Karpas-422 (cell line): ENCODE measurements at regions not wholly inside any gene's neighbourhood (a gene's known extent, or its start where the extent isn't known, plus 50 kb on each side); places are given as distances from the start of the nearest gene placed in this dataset. TPM values are rescaled to one million over a fixed set of nuclear protein-coding genes. Genes with fewer than 3 reads are reported as not detected.

ENCODE experiments used
- DNase-seq: peaks from one replicate; pipeline ENCODE4 v3.0.0-alpha.2; 2015
- H2AFZ ChIP-seq: fragments of 200-600 bp; sonication (generic); 2 replicates; pipeline ENCODE4 v1.6.1; 2014; ENCODE audit warnings: antibody characterized with exemption, low read length, mixed read lengths
- H3K27ac ChIP-seq: fragments of 200-600 bp; sonication (generic); 2 replicates; pipeline ENCODE4 v1.5.1; 2014; ENCODE audit warnings: mild to moderate bottlenecking, low read length, moderate library complexity
- H3K27me3 ChIP-seq: fragments of 200-600 bp; sonication (generic); 2 replicates; pipeline ENCODE4 v1.6.1; 2014; ENCODE audit warnings: low read length, mixed read lengths
- H3K36me3 ChIP-seq: fragments of 200-600 bp; sonication (generic); 2 replicates; pipeline ENCODE4 v1.6.1; 2014; ENCODE audit warnings: low read length, mixed read lengths; ENCODE audit not compliant: insufficient read depth
- H3K4me1 ChIP-seq: fragments of 200-600 bp; sonication (generic); 2 replicates; pipeline ENCODE4 v1.6.1; 2014; ENCODE audit warnings: mild to moderate bottlenecking, low read length, mixed read lengths
- H3K4me2 ChIP-seq: fragments of 200-600 bp; sonication (generic); 2 replicates; pipeline ENCODE4 v1.6.1; 2014; ENCODE audit warnings: low read length, low read depth, mild to moderate bottlenecking; ENCODE audit not compliant: poor library complexity, severe bottlenecking
- H3K4me3 ChIP-seq: fragments of 200-600 bp; sonication (generic); 2 replicates; pipeline ENCODE4 v1.5.1; 2014; ENCODE audit warnings: mild to moderate bottlenecking, antibody characterized with exemption, low read length, mixed read lengths
- H3K79me2 ChIP-seq: fragments of 200-600 bp; sonication (generic); 2 replicates; pipeline ENCODE4 v1.6.1; 2014; ENCODE audit warnings: mild to moderate bottlenecking, low read length, mixed read lengths
- H3K9ac ChIP-seq: fragments of 200-600 bp; sonication (generic); 2 replicates; pipeline ENCODE4 v1.6.0; 2014; ENCODE audit warnings: low read length
- H3K9me2 ChIP-seq: fragments of 200-600 bp; sonication (generic), shearing (Covaris generic); replicated peaks from 2 replicates; pipeline ENCODE4 v1.6.0; 2014; ENCODE audit warnings: mild to moderate bottlenecking, low read length, moderate library complexity; ENCODE audit not compliant: insufficient read depth
- H3K9me3 ChIP-seq: fragments of 300-700, 200-600 bp; sonication (generic); 2 replicates; pipeline ENCODE4 v1.6.1; 2014; ENCODE audit warnings: low read length, mixed read lengths
- H4K20me1 ChIP-seq: fragments of 200-600 bp; sonication (generic); 2 replicates; pipeline ENCODE4 v1.6.1; 2014; ENCODE audit warnings: mild to moderate bottlenecking, antibody characterized with exemption, low read length, low read depth; ENCODE audit not compliant: insufficient read depth
- small RNA-seq: library from RNA; depleted of rRNA; stranded (forward); fragments of <200 nt; gene quantifications from one replicate; pipeline ENCODE3, GENCODE V24; 2014

DNA sequence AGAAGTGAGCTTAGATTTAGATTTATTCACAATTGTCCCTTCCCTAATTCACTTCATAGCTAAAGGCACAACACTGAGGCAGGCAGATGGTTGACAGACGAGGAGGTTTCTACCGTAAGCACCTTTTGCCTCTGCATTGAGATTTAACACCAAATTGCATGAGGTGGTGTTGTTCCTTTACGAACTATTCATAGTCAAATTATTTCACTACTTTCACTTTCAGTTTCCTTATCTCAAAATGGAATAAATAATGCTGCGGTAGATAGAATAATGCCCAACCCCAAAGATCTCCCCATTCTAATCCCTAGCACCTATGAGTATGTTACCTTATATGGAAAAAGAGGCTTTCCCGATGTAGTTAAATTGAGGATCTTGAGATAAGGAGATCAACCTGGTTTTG lies 58.9 kb upstream of the LINC00305 start:
- H2AFZ ChIP-seq: peak overlapping the region; percentile 69
- no peaks in the 10 kb centered on the region for H4K20me1 ChIP-seq
- no peaks in the 10 kb centered on the region for H3K27me3 ChIP-seq
- H3K4me2 ChIP-seq: peak overlapping the region; percentile 34
- H3K27ac ChIP-seq: no peak overlapping the region
- H3K9me3 ChIP-seq: no peaks in the 10 kb centered on the region
- no peaks in the 10 kb centered on the region for H3K36me3 ChIP-seq
- H3K79me2 ChIP-seq: no peaks in the 10 kb centered on the region
- H3K9me2 ChIP-seq: no peaks in the 10 kb centered on the region
- DNase-seq: no peak
- H3K4me3 ChIP-seq: peak overlapping the region; percentile 28; the same call in 1 of the 2 replicates
- H3K4me1 ChIP-seq: peaks cover 8% of the 10 kb centered on the region; the same call in 1 of the 2 replicates
- no peak overlapping the region for H3K9ac ChIP-seq

DNA sequence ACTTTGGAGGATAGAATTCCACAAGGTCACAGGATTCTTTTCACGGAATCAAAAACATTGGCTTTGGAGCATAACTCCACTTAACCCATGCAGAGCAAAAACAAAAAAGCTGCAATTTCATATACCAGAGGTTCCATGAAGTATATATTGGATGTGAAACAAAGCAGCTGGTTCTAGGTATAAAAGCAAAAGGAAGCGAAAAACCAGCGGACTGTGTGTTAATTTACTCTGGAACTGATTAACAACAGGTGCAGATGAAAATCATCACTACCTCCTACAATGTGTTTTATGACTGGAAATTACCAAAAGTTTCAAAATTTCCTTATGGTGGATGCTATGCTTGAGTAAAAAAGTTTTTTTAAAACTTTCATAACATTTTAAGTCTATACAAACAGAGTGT lies 54.4 kb upstream of the LINC00305 start:
- H3K9ac ChIP-seq: no peak overlapping the region
- no peak overlapping the region for H2AFZ ChIP-seq
- no peak for DNase-seq
- no peaks in the 10 kb centered on the region for H3K9me3 ChIP-seq
- no peaks in the 10 kb centered on the region for H4K20me1 ChIP-seq
- H3K36me3 ChIP-seq: no peaks in the 10 kb centered on the region
- H3K4me3 ChIP-seq: no peak overlapping the region
- H3K27ac ChIP-seq: no peak overlapping the region
- H3K4me1 ChIP-seq: peaks cover 8% of the 10 kb centered on the region
- no peaks in the 10 kb centered on the region for H3K9me2 ChIP-seq
- H3K4me2 ChIP-seq: no peak overlapping the region
- no peaks in the 10 kb centered on the region for H3K27me3 ChIP-seq
- no peaks in the 10 kb centered on the region for H3K79me2 ChIP-seq

DNA sequence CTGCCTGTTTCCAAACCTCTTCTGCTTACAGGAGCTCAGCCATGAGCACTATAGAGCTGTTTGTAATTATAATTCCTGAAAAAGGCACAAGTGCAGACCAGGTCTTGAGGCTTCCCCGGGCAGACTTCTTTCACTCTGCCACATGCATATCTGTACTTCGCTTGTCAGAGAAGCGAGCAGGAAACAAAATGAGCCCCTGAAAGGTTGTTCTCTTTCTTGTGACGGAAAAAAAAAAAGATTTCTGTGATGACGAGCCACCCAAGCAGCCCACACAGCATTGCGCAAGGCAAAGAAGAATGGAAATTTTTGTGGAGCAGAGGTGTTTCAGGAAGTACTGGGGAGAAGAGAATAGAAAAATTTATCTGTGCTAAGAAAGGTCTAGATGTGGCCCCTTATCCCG lies 54.0 kb upstream of the LINC00305 start:
- Histone ChIP-seq H3K4me2 (no peak overlapping the region), H3K4me3 (no peak overlapping the region), H3K4me1 (peaks cover 5% of the 10 kb centered on the region), H2AFZ (no peak overlapping the region), H3K36me3 (no peaks in the 10 kb centered on the region), H3K27ac (no peak overlapping the region), H3K9me3 (no peaks in the 10 kb centered on the region), H3K9me2 (no peaks in the 10 kb centered on the region), H4K20me1 (no peaks in the 10 kb centered on the region), H3K27me3 (no peaks in the 10 kb centered on the region), H3K9ac (no peak overlapping the region), H3K79me2 (no peaks in the 10 kb centered on the region)
- DNase-seq: no peak

DNA sequence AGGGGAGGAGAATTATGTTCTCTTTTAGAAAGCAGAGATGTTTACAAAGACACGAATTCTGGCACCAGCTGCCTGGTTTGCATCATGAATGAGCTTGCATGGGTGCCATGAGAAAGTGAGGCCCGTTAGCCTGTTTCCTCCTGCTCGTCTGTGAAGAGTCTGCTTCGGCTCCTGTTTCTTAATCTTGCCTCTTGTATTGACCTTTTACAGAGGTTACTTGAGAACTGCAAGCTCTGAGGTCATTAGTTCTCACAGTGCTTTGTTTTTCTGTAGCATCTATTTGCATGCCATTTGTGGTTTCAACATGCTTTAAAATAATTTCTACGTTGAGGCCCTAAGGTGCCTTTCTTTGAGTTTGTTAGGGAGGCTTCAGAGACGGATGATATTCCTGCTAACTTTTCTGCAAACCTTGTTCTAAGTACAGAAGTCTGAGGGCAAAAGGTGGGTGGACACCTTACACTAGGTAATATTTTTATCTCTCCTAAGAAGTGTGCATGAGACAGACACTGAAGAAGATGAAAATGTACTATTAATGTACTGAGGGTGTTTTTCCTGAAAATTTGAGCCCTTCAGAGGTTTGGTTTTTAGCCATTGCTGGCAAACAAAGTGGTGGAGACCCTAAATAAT lies 53.4 kb upstream of the LINC00305 start:
- Histone ChIP-seq H3K9me2 (no peaks in the 10 kb centered on the region), H3K4me3 (no peak overlapping the region), H3K79me2 (no peaks in the 10 kb centered on the region), H3K27ac (no peak overlapping the region), H4K20me1 (no peaks in the 10 kb centered on the region), H3K27me3 (no peaks in the 10 kb centered on the region), H3K36me3 (no peaks in the 10 kb centered on the region), H2AFZ (no peak overlapping the region), H3K9ac (no peak overlapping the region), H3K4me2 (no peak overlapping the region), H3K9me3 (no peaks in the 10 kb centered on the region), H3K4me1 (no peaks in the 10 kb centered on the region; the same call in 1 of the 2 replicates)
- no peak for DNase-seq

DNA sequence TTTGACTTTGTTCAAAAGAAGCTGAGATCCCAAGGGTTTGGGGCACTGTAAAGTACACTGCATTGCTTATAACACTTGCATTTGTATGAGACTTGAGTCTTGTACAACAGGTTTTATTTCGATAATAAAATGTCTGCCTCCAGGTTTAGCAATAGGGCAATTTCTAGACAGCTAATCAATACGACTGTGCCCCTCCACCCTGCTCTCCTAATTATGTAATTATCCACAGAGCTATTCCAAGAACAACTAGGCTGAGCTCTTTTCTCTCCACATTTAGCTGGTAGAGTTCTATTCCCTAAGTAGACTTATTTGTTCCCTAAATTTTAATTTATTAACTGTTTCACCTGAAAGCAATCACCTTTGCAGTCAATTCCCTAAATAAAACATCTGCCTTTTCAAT lies 52.9 kb upstream of the LINC00305 start:
- no peak overlapping the region for H3K4me3 ChIP-seq
- H3K9ac ChIP-seq: no peak overlapping the region
- no peaks in the 10 kb centered on the region for H3K9me2 ChIP-seq
- H4K20me1 ChIP-seq: no peaks in the 10 kb centered on the region
- no peak overlapping the region for H3K4me2 ChIP-seq
- no peaks in the 10 kb centered on the region for H3K79me2 ChIP-seq
- DNase-seq: no peak
- no peak overlapping the region for H3K27ac ChIP-seq
- H3K9me3 ChIP-seq: no peaks in the 10 kb centered on the region
- no peaks in the 10 kb centered on the region for H3K27me3 ChIP-seq
- no peaks in the 10 kb centered on the region; the same call in 1 of the 2 replicates for H3K4me1 ChIP-seq
- H3K36me3 ChIP-seq: no peaks in the 10 kb centered on the region
- no peak overlapping the region for H2AFZ ChIP-seq

DNA sequence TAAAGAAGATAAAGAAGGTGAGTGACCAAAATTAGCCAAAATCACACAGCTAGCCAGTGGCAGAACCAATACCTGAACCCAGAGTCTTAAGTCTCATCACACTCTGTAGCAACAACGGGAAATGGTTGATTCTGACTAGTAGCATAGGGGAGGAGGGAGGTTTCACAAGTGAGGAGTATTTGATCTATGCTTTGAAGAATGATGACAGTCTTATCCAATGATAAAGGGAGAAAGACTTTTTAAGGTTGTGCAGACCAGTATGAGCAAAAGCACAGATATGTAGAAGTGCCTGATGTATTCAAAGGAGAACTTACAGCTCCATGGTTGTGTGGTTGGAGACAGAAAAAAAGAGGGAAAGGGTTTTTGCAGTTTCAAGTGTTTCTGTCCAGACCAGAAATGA lies 50.7 kb upstream of the LINC00305 start:
- Histone ChIP-seq H3K4me1 (no peaks in the 10 kb centered on the region; the same call in 1 of the 2 replicates), H3K36me3 (no peaks in the 10 kb centered on the region), H3K9ac (no peak overlapping the region), H2AFZ (no peak overlapping the region), H3K9me3 (no peaks in the 10 kb centered on the region), H3K4me2 (no peak overlapping the region), H3K27me3 (no peaks in the 10 kb centered on the region), H3K4me3 (no peak overlapping the region), H4K20me1 (no peaks in the 10 kb centered on the region), H3K79me2 (no peaks in the 10 kb centered on the region), H3K27ac (no peak overlapping the region), H3K9me2 (no peaks in the 10 kb centered on the region)
- DNase-seq: no peak

Small RNA genes in the stretch of these regions (small RNA-seq; reads per million reads assigned to genes)
- gene AC027506.1: not detected
